Neural progenitor cell (in vitro differentiated cells): ENCODE measurements at regions not wholly inside any gene's neighbourhood (a gene's known extent, or its start where the extent isn't known, plus 50 kb on each side); places are given as distances from the start of the nearest gene placed in this dataset.

Experiments
- DNase-seq: peaks from one replicate; pipeline ENCODE4 v3.0.0-alpha.2; 2016; ENCODE audit warnings: low spot score
- H2AFZ ChIP-seq: fragments of 200-600 bp; sonication (generic); replicated peaks from 2 replicates; pipeline ENCODE4 v1.6.1; 2016; ENCODE audit warnings: antibody characterized with exemption
- H3F3A ChIP-seq: fragments of 200-600 bp; sonication (generic); 2 replicates; pipeline ENCODE4 v1.6.1; 2016; ENCODE audit warnings: antibody characterized with exemption, low read depth
- H3K27ac ChIP-seq: fragments of 200-600 bp; sonication (generic); 2 replicates; pipeline ENCODE4 v1.5.1; 2016; ENCODE audit warnings: mild to moderate bottlenecking
- H3K27me3 ChIP-seq: fragments of 200-600 bp; sonication (generic); 2 replicates; pipeline ENCODE4 v1.6.1; 2016; ENCODE audit warnings: mild to moderate bottlenecking, moderate library complexity
- H3K36me3 ChIP-seq: fragments of 200-600 bp; sonication (generic); 2 replicates; pipeline ENCODE4 v1.5.1; 2016
- H3K4me1 ChIP-seq: fragments of 200-600 bp; sonication (generic); 2 replicates; pipeline ENCODE4 v1.6.1; 2016; ENCODE audit warnings: mixed run types
- H3K4me2 ChIP-seq: fragments of 200-600 bp; sonication (generic); 2 replicates; pipeline ENCODE4 v1.6.1; 2016
- H3K4me3 ChIP-seq: fragments of 200-600 bp; sonication (generic); 2 replicates; pipeline ENCODE4 v1.5.1; 2016
- H3K79me2 ChIP-seq: fragments of 200-600 bp; sonication (generic); 2 replicates; pipeline ENCODE4 v1.6.1; 2016; ENCODE audit warnings: low read depth
- H3K9ac ChIP-seq: fragments of 200-600 bp; sonication (generic); 2 replicates; pipeline ENCODE4 v1.6.1; 2016
- H3K9me3 ChIP-seq: fragments of 200-600 bp; sonication (generic); 2 replicates; pipeline ENCODE4 v1.5.1; 2016; ENCODE audit warnings: low read depth
- H4K20me1 ChIP-seq: fragments of 200-600 bp; sonication (generic); 2 replicates; pipeline ENCODE4 v1.6.1; 2016; ENCODE audit warnings: low read depth
- H3K27ac Mint-ChIP-seq: 3 replicates; pipeline ENCODE4 v1.8.0; 2021; ENCODE audit warnings: mixed read lengths
- H3K27me3 Mint-ChIP-seq: 2 replicates; pipeline ENCODE4 v1.8.0; 2022; ENCODE audit warnings: low read depth, mild to moderate bottlenecking, inconsistent platforms, moderate library complexity, mixed read lengths; ENCODE audit not compliant: insufficient read depth
- H3K36me3 Mint-ChIP-seq: 3 replicates; pipeline ENCODE4 v1.8.0; 2021; ENCODE audit warnings: mixed read lengths
- H3K4me1 Mint-ChIP-seq: 3 replicates; pipeline ENCODE4 v1.8.0; 2021; ENCODE audit warnings: mixed read lengths
- H3K4me3 Mint-ChIP-seq: 3 replicates; pipeline ENCODE4 v1.8.0; 2021; ENCODE audit warnings: mild to moderate bottlenecking, moderate library complexity, mixed read lengths
- H3K9me3 Mint-ChIP-seq: 3 replicates; pipeline ENCODE4 v1.8.0; 2020; ENCODE audit warnings: mixed read lengths
- CTCF ChIP-seq: fragments of 200-600 bp; sonication (generic); IDR thresholded peaks from 2 replicates; pipeline ENCODE4 v1.5.1; 2017; ENCODE audit warnings: antibody characterized with exemption, mild to moderate bottlenecking
- EZH2 ChIP-seq: fragments of 200-600 bp; sonication (generic); IDR thresholded peaks from 2 replicates; pipeline ENCODE4 v1.6.1; 2017; ENCODE audit warnings: antibody characterized with exemption, mild to moderate bottlenecking, moderate library complexity
- EZH2phosphoT487 ChIP-seq: fragments of 200-600 bp; sonication (generic); IDR thresholded peaks from 2 replicates; pipeline ENCODE4 v1.6.1; 2017; ENCODE audit warnings: antibody characterized with exemption

GRCh38 chr13:61179741-61180140, 235.9 kb downstream of the PCDH20 start:
- Histone ChIP-seq H3K27me3 (no peaks in the 10 kb centered on the region), H3K9me3 (no peaks in the 10 kb centered on the region), H3K4me2 (no peak overlapping the region), H3K9ac (no peak overlapping the region), H3K27ac (no peak overlapping the region), H3K4me1 (no peaks in the 10 kb centered on the region), H3K4me3 (no peak overlapping the region), H4K20me1 (no peaks in the 10 kb centered on the region), H3F3A (no peaks in the 10 kb centered on the region), H3K79me2 (no peaks in the 10 kb centered on the region), H3K36me3 (no peaks in the 10 kb centered on the region), H2AFZ (peak overlapping the region; percentile 60)
- no peaks in the 10 kb centered on the region for H3K27me3 Mint-ChIP-seq
- H3K4me1 Mint-ChIP-seq = no peaks in the 10 kb centered on the region
- H3K4me3 Mint-ChIP-seq = no peak overlapping the region
- peaks cover 4% of the 10 kb centered on the region for H3K9me3 Mint-ChIP-seq
- H3K27ac Mint-ChIP-seq = no peak overlapping the region
- DNase-seq = no peak
- H3K36me3 Mint-ChIP-seq = no peaks in the 10 kb centered on the region
- TF ChIP-seq CTCF (no peak), EZH2 (no peak), EZH2phosphoT487 (no peak)

GRCh38 chr13:61170856-61171255, 244.8 kb downstream of the PCDH20 start:
- Histone ChIP-seq H3K4me1 (no peaks in the 10 kb centered on the region), H3K9me3 (no peaks in the 10 kb centered on the region), H3K4me3 (no peak overlapping the region), H3K27ac (no peak overlapping the region), H3K27me3 (no peaks in the 10 kb centered on the region), H3K9ac (no peak overlapping the region), H4K20me1 (no peaks in the 10 kb centered on the region), H3K36me3 (no peaks in the 10 kb centered on the region), H3K4me2 (no peak overlapping the region), H3F3A (no peaks in the 10 kb centered on the region), H2AFZ (no peak overlapping the region), H3K79me2 (no peaks in the 10 kb centered on the region)
- Mint-ChIP-seq H3K36me3 (no peaks in the 10 kb centered on the region), H3K4me1 (no peaks in the 10 kb centered on the region), H3K27ac (no peak overlapping the region), H3K4me3 (no peak overlapping the region), H3K9me3 (peaks cover 4% of the 10 kb centered on the region), H3K27me3 (no peaks in the 10 kb centered on the region)
- DNase-seq = no peak
- TF ChIP-seq EZH2phosphoT487 (no peak), CTCF (no peak), EZH2 (no peak)

- H3K79me2 ChIP-seq = no peaks in the 10 kb centered on the region
- H3K4me2 ChIP-seq = no peak overlapping the region
- H3K36me3 ChIP-seq = no peaks in the 10 kb centered on the region
- H3K4me3 Mint-ChIP-seq = no peak overlapping the region
- no peaks in the 10 kb centered on the region for H4K20me1 ChIP-seq
- H3K9me3 ChIP-seq = no peaks in the 10 kb centered on the region
- no peak overlapping the region for H3K9ac ChIP-seq
- no peaks in the 10 kb centered on the region for H3K27me3 Mint-ChIP-seq
- H3K27ac Mint-ChIP-seq = no peak overlapping the region
- no peaks in the 10 kb centered on the region for H3F3A ChIP-seq
- no peak for DNase-seq
- H3K4me3 ChIP-seq = no peak overlapping the region
- H3K4me1 Mint-ChIP-seq = no peaks in the 10 kb centered on the region
- TF ChIP-seq CTCF (no peak), EZH2 (no peak), EZH2phosphoT487 (no peak)
- no peaks in the 10 kb centered on the region for H3K36me3 Mint-ChIP-seq
- no peaks in the 10 kb centered on the region for H3K4me1 ChIP-seq
- no peak overlapping the region for H3K27ac ChIP-seq
- no peak overlapping the region for H2AFZ ChIP-seq
- H3K9me3 Mint-ChIP-seq = no peaks in the 10 kb centered on the region
- H3K27me3 ChIP-seq = no peaks in the 10 kb centered on the region
Observed at GRCh38 chr13:61162636-61163035, 253.0 kb downstream of the PCDH20 start.

- H3K4me1 Mint-ChIP-seq = no peaks in the 10 kb centered on the region
- no peak overlapping the region for H3K27ac ChIP-seq
- no peaks in the 10 kb centered on the region for H3K36me3 ChIP-seq
- no peak overlapping the region for H3K4me2 ChIP-seq
- no peak overlapping the region for H3K9ac ChIP-seq
- no peak overlapping the region for H3K4me3 ChIP-seq
- no peak overlapping the region for H3K27ac Mint-ChIP-seq
- no peaks in the 10 kb centered on the region for H3K9me3 ChIP-seq
- H3K4me3 Mint-ChIP-seq = no peak overlapping the region
- DNase-seq = no peak
- H3F3A ChIP-seq = no peaks in the 10 kb centered on the region
- no peak for TF ChIP-seq EZH2
- no peak for TF ChIP-seq EZH2phosphoT487
- no peak for TF ChIP-seq CTCF
- H3K27me3 Mint-ChIP-seq = no peaks in the 10 kb centered on the region
- no peaks in the 10 kb centered on the region for H3K79me2 ChIP-seq
- no peaks in the 10 kb centered on the region for H4K20me1 ChIP-seq
- H3K9me3 Mint-ChIP-seq = no peaks in the 10 kb centered on the region
- no peaks in the 10 kb centered on the region for H3K36me3 Mint-ChIP-seq
- no peaks in the 10 kb centered on the region for H3K4me1 ChIP-seq
- no peak overlapping the region for H2AFZ ChIP-seq
- H3K27me3 ChIP-seq = no peaks in the 10 kb centered on the region
Observed at GRCh38 chr13:61162106-61162505, 253.5 kb downstream of the PCDH20 start.
